CD8-positive, alpha-beta memory T cell (primary cell): ENCODE measurements at regions not wholly inside any gene's neighbourhood (a gene's known extent, or its start where the extent isn't known, plus 50 kb on each side); places are given as distances from the start of the nearest gene placed in this dataset.

ENCODE experiments used
- CTCF ChIA-PET: fragments of 350-600 bp; sonication (Branson Sonifier 250); formaldehyde crosslinking; loops from one replicate; lab custom pipeline; 2021; ENCODE audit warnings: antibody characterized with exemption; lab: Charles Lee
- POLR2A ChIA-PET: fragments of 350-600 bp; sonication (Branson Sonifier 250); formaldehyde crosslinking; loops from one replicate; lab custom pipeline; 2021; ENCODE audit warnings: antibody characterized with exemption; lab: Charles Lee
- DNase-seq, 5 donors: peaks; one replicate each; pipeline versions ENCODE4 v3.0.0 to v3.0.0-alpha.2; 2020 to 2022; ENCODE audit warnings: mixed read lengths in 1 of 5
- H3K27ac ChIP-seq: one replicate; pipeline ENCODE4 v1.7.0; 2013; ENCODE audit warnings: low read depth, mild to moderate bottlenecking, low read length, moderate library complexity
- H3K27me3 ChIP-seq: 2 replicates; pipeline ENCODE4 v1.7.0; 2013; ENCODE audit warnings: low read length, mild to moderate bottlenecking; ENCODE audit not compliant: insufficient read depth, poor library complexity, severe bottlenecking
- H3K36me3 ChIP-seq: 2 replicates; pipeline ENCODE4 v1.7.0; 2013; ENCODE audit warnings: mild to moderate bottlenecking, low read length, moderate library complexity; ENCODE audit not compliant: insufficient read depth
- H3K4me1 ChIP-seq: 2 replicates; pipeline ENCODE4 v1.7.0; 2013; ENCODE audit warnings: mild to moderate bottlenecking, low read length, moderate library complexity; ENCODE audit not compliant: insufficient read depth
- H3K4me3 ChIP-seq: 2 replicates; pipeline ENCODE4 v1.7.0; 2013; ENCODE audit warnings: mild to moderate bottlenecking, low read length
- H3K9me3 ChIP-seq: 2 replicates; pipeline ENCODE4 v1.7.0; 2013; ENCODE audit warnings: mild to moderate bottlenecking, low read length
- H3K27ac Mint-ChIP-seq, 8 donors: one replicate each; pipeline ENCODE4 v1.8.0; 2020 to 2021; ENCODE audit warnings: mixed read lengths in 8 of 8, mild to moderate bottlenecking in 6 of 8, inconsistent platforms in 3 of 8, moderate library complexity in 3 of 8
- H3K27me3 Mint-ChIP-seq, 2 donors: one replicate each; pipeline ENCODE4 v1.8.0; 2020 to 2021; ENCODE audit warnings: mixed read lengths in 2 of 2, mild to moderate bottlenecking in 1 of 2, moderate library complexity in 1 of 2
- H3K36me3 Mint-ChIP-seq, 3 donors: one replicate each; pipeline ENCODE4 v1.8.0; 2020 to 2021; ENCODE audit warnings: mixed read lengths in 3 of 3, inconsistent platforms in 1 of 3, mild to moderate bottlenecking in 1 of 3
- H3K4me1 Mint-ChIP-seq, 3 donors: one replicate each; pipeline ENCODE4 v1.8.0; 2020 to 2021; ENCODE audit warnings: mixed read lengths in 3 of 3, inconsistent platforms in 1 of 3, mild to moderate bottlenecking in 1 of 3
- H3K4me3 Mint-ChIP-seq, 7 donors: one replicate each; pipeline ENCODE4 v1.8.0; 2020 to 2021; ENCODE audit warnings: mixed read lengths in 7 of 7, mild to moderate bottlenecking in 6 of 7, moderate library complexity in 4 of 7, inconsistent platforms in 2 of 7
- H3K9me3 Mint-ChIP-seq, 5 donors: one replicate each; pipeline ENCODE4 v1.8.0; 2020 to 2022; ENCODE audit warnings: mixed read lengths in 5 of 5, mild to moderate bottlenecking in 3 of 5, moderate library complexity in 2 of 5, inconsistent platforms in 1 of 5

GRCh38 chr2:212901604-212902275 is 249.7 kb downstream of the IKZF2 start:
- DNase-seq = no peak
- ChIA-PET POLR2A (no interaction called here), CTCF (no interaction called here)
- Histone ChIP-seq H3K4me3 (no peak overlapping the region), H3K36me3 (no peaks in the 10 kb centered on the region), H3K9me3 (no peaks in the 10 kb centered on the region), H3K27me3 (no peaks in the 10 kb centered on the region), H3K4me1 (no peaks in the 10 kb centered on the region), H3K27ac (no peak overlapping the region)
- no peak overlapping the region for H3K4me3 Mint-ChIP-seq
- peaks cover 0 to 5% (median 0%) of the 10 kb centered on the region in 3 donors for H3K36me3 Mint-ChIP-seq
- no peak overlapping the region for H3K27ac Mint-ChIP-seq
- no peaks in the 10 kb centered on the region for H3K27me3 Mint-ChIP-seq
- peaks cover 0 to 2% (median 0%) of the 10 kb centered on the region in 5 donors for H3K9me3 Mint-ChIP-seq
- H3K4me1 Mint-ChIP-seq = no peaks in the 10 kb centered on the region

- H3K27me3 Mint-ChIP-seq = no peaks in the 10 kb centered on the region
- no peak overlapping the region for H3K27ac Mint-ChIP-seq
- ChIA-PET CTCF (no interaction called here), POLR2A (no interaction called here)
- no peak overlapping the region for H3K4me3 Mint-ChIP-seq
- H3K9me3 ChIP-seq = no peaks in the 10 kb centered on the region
- H3K27me3 ChIP-seq = no peaks in the 10 kb centered on the region
- H3K4me1 ChIP-seq = no peaks in the 10 kb centered on the region
- no peaks in the 10 kb centered on the region for H3K4me1 Mint-ChIP-seq
- no peak overlapping the region for H3K4me3 ChIP-seq
- peaks cover 0 to 5% (median 0%) of the 10 kb centered on the region in 3 donors for H3K36me3 Mint-ChIP-seq
- H3K9me3 Mint-ChIP-seq = peaks cover 0 to 2% (median 0%) of the 10 kb centered on the region in 5 donors
- DNase-seq = no peak
- no peak overlapping the region for H3K27ac ChIP-seq
- no peaks in the 10 kb centered on the region for H3K36me3 ChIP-seq
Observed at GRCh38 chr2:212900715-212901114, 250.7 kb downstream of the IKZF2 start.

GRCh38 chr2:212898011-212898410 is 253.4 kb downstream of the IKZF2 start:
- Histone ChIP-seq H3K27ac (no peak overlapping the region), H3K36me3 (no peaks in the 10 kb centered on the region), H3K4me3 (no peak overlapping the region), H3K4me1 (no peaks in the 10 kb centered on the region), H3K9me3 (no peaks in the 10 kb centered on the region), H3K27me3 (no peaks in the 10 kb centered on the region)
- no peak for DNase-seq
- H3K27ac Mint-ChIP-seq = no peak overlapping the region
- peaks cover 0 to 1% (median 0%) of the 10 kb centered on the region in 5 donors for H3K9me3 Mint-ChIP-seq
- H3K4me1 Mint-ChIP-seq = no peaks in the 10 kb centered on the region
- H3K27me3 Mint-ChIP-seq = no peaks in the 10 kb centered on the region
- no peaks in the 10 kb centered on the region for H3K36me3 Mint-ChIP-seq
- no peak overlapping the region for H3K4me3 Mint-ChIP-seq
- ChIA-PET POLR2A (no interaction called here), CTCF (no interaction called here)

- DNase-seq = no peak
- H3K27ac Mint-ChIP-seq = no peak overlapping the region
- no peaks in the 10 kb centered on the region for H3K4me1 Mint-ChIP-seq
- no peaks in the 10 kb centered on the region for H3K36me3 Mint-ChIP-seq
- ChIA-PET CTCF (no interaction called here), POLR2A (no interaction called here)
- H3K9me3 ChIP-seq = no peaks in the 10 kb centered on the region
- H3K9me3 Mint-ChIP-seq = no peaks in the 10 kb centered on the region
- no peaks in the 10 kb centered on the region for H3K36me3 ChIP-seq
- no peak overlapping the region for H3K4me3 Mint-ChIP-seq
- H3K27me3 Mint-ChIP-seq = no peaks in the 10 kb centered on the region
- no peak overlapping the region for H3K27ac ChIP-seq
- no peaks in the 10 kb centered on the region for H3K27me3 ChIP-seq
- H3K4me3 ChIP-seq = no peak overlapping the region
- H3K4me1 ChIP-seq = no peaks in the 10 kb centered on the region
Observed at GRCh38 chr2:212897296-212897695, 254.1 kb downstream of the IKZF2 start.

GRCh38 chr2:212894026-212894425 is 257.4 kb downstream of the IKZF2 start:
- ChIA-PET POLR2A (no interaction called here), CTCF (no interaction called here)
- Mint-ChIP-seq H3K4me1 (no peaks in the 10 kb centered on the region), H3K27ac (no peak overlapping the region), H3K27me3 (no peaks in the 10 kb centered on the region), H3K4me3 (no peak overlapping the region), H3K9me3 (no peaks in the 10 kb centered on the region), H3K36me3 (no peaks in the 10 kb centered on the region)
- Histone ChIP-seq H3K27me3 (no peaks in the 10 kb centered on the region), H3K4me1 (no peaks in the 10 kb centered on the region), H3K4me3 (no peak overlapping the region), H3K36me3 (no peaks in the 10 kb centered on the region), H3K27ac (no peak overlapping the region), H3K9me3 (no peaks in the 10 kb centered on the region)
- DNase-seq = no peak

GRCh38 chr2:212893216-212893615 is 258.2 kb downstream of the IKZF2 start:
- POLR2A ChIA-PET = no interaction called here

GRCh38 chr2:212892193-212892592 is 259.2 kb downstream of the IKZF2 start:
- no peaks in the 10 kb centered on the region for H3K27me3 Mint-ChIP-seq
- POLR2A ChIA-PET = no interaction called here
- H3K4me1 Mint-ChIP-seq = no peaks in the 10 kb centered on the region
- H3K4me3 ChIP-seq = no peak overlapping the region
- no peaks in the 10 kb centered on the region for H3K4me1 ChIP-seq
- H3K36me3 ChIP-seq = no peaks in the 10 kb centered on the region
- H3K27ac Mint-ChIP-seq = no peak overlapping the region
- no peak overlapping the region for H3K27ac ChIP-seq
- H3K9me3 Mint-ChIP-seq = no peaks in the 10 kb centered on the region
- H3K36me3 Mint-ChIP-seq = peaks cover 0 to 4% (median 0%) of the 10 kb centered on the region in 3 donors
- no peaks in the 10 kb centered on the region for H3K9me3 ChIP-seq
- DNase-seq = no peak
- no peak overlapping the region for H3K4me3 Mint-ChIP-seq
- H3K27me3 ChIP-seq = no peaks in the 10 kb centered on the region
- CTCF ChIA-PET = no interaction called here

More at GRCh38 chr2:212893216-212893615, 258.2 kb downstream of the IKZF2 start:
- H3K9me3 ChIP-seq = no peaks in the 10 kb centered on the region
- Mint-ChIP-seq H3K4me1 (no peaks in the 10 kb centered on the region), H3K4me3 (no peak overlapping the region), H3K27ac (no peak overlapping the region), H3K36me3 (peaks cover 0 to 1% (median 0%) of the 10 kb centered on the region in 3 donors), H3K9me3 (no peaks in the 10 kb centered on the region), H3K27me3 (no peaks in the 10 kb centered on the region)
- H3K36me3 ChIP-seq = no peaks in the 10 kb centered on the region
- no peak overlapping the region for H3K27ac ChIP-seq
- CTCF ChIA-PET = no interaction called here
- H3K4me1 ChIP-seq = no peaks in the 10 kb centered on the region
- DNase-seq = no peak
- H3K4me3 ChIP-seq = no peak overlapping the region
- H3K27me3 ChIP-seq = no peaks in the 10 kb centered on the region

- Mint-ChIP-seq H3K27me3 (no peaks in the 10 kb centered on the region), H3K9me3 (peaks cover 0 to 5% (median 2%) of the 10 kb centered on the region in 5 donors), H3K4me1 (no peaks in the 10 kb centered on the region), H3K4me3 (no peak overlapping the region), H3K27ac (no peak overlapping the region), H3K36me3 (peaks cover 0 to 10% (median 0%) of the 10 kb centered on the region in 3 donors)
- H3K27me3 ChIP-seq = no peaks in the 10 kb centered on the region
- H3K4me1 ChIP-seq = no peaks in the 10 kb centered on the region
- no peak overlapping the region for H3K27ac ChIP-seq
- no peak for DNase-seq
- H3K4me3 ChIP-seq = no peak overlapping the region
- POLR2A ChIA-PET = no interaction called here
- H3K9me3 ChIP-seq = no peaks in the 10 kb centered on the region
- no peaks in the 10 kb centered on the region for H3K36me3 ChIP-seq
- CTCF ChIA-PET = no interaction called here
Observed at GRCh38 chr2:212891580-212891979, 259.8 kb downstream of the IKZF2 start.
